ENCODE measurements at regions not wholly inside any gene's neighbourhood (a gene's known extent, or its start where the extent isn't known, plus 50 kb on each side); places are given as distances from the start of the nearest gene placed in this dataset.
A peak's percentile ranks its signal among the peaks of the same experiment; 100 is the strongest.

DNA sequence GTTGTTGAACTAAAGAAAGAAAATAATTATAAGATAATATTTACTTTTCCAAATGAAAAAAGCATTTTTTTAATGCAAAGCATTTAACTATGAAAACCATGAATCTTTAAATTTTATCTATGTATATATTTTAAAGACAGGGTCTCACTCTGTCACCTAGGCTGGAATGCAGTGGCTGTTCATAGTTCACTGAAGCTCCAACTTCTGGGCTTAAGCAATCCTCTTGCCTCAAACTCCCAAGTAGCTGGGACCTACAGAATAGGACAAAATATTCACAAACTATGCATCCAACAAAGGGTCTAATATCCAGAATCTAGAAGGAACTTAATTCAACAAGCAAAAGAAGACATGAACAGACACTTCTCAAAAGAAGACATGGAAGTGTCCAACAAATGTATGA, 55.9 kb upstream of the ALB start:
- Histone ChIP-seq H3K9me3 (no peaks in the 10 kb centered on the region), H3K4me1 (no peaks in the 10 kb centered on the region), H3K27me3 (no peaks in the 10 kb centered on the region), H3K36me3 (no peaks in the 10 kb centered on the region), H3K27ac (no peak overlapping the region), H3K4me3 (no peak overlapping the region)
- TF ChIP-seq, protein P1, sequence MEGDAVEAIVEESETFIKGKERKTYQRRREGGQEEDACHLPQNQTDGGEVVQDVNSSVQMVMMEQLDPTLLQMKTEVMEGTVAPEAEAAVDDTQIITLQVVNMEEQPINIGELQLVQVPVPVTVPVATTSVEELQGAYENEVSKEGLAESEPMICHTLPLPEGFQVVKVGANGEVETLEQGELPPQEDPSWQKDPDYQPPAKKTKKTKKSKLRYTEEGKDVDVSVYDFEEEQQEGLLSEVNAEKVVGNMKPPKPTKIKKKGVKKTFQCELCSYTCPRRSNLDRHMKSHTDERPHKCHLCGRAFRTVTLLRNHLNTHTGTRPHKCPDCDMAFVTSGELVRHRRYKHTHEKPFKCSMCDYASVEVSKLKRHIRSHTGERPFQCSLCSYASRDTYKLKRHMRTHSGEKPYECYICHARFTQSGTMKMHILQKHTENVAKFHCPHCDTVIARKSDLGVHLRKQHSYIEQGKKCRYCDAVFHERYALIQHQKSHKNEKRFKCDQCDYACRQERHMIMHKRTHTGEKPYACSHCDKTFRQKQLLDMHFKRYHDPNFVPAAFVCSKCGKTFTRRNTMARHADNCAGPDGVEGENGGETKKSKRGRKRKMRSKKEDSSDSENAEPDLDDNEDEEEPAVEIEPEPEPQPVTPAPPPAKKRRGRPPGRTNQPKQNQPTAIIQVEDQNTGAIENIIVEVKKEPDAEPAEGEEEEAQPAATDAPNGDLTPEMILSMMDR (IDR thresholded peaks at IDR 0.05), result no peak
- intact Hi-C loops (cut with DNase I), result no loop called here
- no peak for DNase-seq (ENCODE audit: low spot score in 2 of 2)

DNA sequence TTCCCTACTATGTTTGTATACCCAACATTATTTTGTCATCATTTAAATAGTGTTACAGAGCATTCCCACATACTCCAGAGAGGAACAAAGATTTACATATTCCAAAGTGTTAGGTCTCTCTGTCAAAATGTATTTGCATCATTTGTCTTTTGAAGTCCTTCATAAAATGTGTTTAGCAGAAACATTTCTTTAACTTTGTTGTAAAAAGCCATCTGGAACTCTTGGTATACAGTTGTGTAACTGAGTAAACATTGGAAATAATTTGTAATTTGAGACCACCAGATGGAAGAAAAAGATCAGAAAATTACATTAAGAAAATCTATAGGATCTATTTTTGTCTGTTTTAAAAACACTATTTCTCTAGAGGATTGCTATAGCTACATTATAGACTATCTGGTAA, 56.6 kb upstream of the ALB start:
- DNase-seq (ENCODE audit: low spot score in 2 of 2), result no peak
- Histone ChIP-seq H3K4me3 (no peak overlapping the region), H3K4me1 (no peaks in the 10 kb centered on the region), H3K9me3 (no peaks in the 10 kb centered on the region), H3K36me3 (no peaks in the 10 kb centered on the region), H3K27ac (no peak overlapping the region), H3K27me3 (no peaks in the 10 kb centered on the region)
- TF ChIP-seq, protein P1 (IDR thresholded peaks at IDR 0.05), result no peak
- intact Hi-C loops (cut with DNase I), result no loop called here

DNA sequence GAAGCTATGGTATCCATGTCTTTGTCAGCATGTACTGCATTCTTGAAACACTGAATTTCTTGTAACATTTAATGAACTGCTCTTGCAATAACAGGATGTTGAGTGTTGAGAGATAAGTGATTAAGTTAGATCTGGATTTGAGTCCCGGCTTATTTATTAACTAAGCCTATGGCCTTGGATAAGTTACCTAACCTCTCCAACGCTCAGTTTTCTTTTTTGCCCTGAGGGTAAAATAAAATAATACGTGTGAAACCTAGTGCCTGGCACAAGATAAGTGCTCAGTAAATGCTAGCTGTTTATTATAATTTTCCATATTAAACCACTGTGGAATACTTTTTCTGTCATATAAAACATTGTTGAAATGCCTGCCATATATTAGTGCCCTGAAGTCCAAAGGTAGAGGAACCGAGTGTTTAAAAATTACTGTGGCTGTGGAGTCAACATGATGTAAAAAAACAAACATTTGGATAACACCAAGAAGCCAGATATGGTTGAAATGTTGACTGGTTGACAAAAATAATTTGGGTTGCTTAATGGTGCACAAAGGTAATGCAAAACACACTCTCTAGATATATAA, 58.6 kb upstream of the ALB start:
- no peak for DNase-seq (ENCODE audit: low spot score in 2 of 2)
- Histone ChIP-seq H3K4me3 (no peak overlapping the region), H3K9me3 (no peaks in the 10 kb centered on the region), H3K4me1 (no peaks in the 10 kb centered on the region), H3K36me3 (no peaks in the 10 kb centered on the region), H3K27me3 (no peaks in the 10 kb centered on the region), H3K27ac (no peak overlapping the region)
- intact Hi-C loops (cut with DNase I), result no loop called here
- TF ChIP-seq, protein P1 (IDR thresholded peaks at IDR 0.05), result no peak

DNA sequence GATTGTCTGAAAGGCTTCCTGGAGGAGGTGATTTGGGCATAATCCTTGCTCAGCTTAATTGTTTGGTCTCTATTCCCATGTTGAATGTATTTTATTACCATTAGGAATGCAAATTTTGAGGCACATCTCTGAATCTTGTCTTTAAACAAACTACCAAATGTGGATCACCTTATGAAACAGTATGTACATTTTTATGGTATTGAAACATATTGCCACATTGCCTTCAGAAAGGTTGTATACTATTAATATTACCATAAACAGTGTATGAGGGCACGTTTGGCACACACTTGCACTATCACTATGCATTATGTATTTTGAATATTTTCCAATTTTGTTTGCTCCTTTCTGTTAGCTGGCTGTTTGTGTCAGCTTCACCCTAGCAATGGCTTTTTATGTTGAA, 60.0 kb upstream of the ALB start:
- no peak for DNase-seq (ENCODE audit: low spot score in 2 of 2)
- H3K27me3 ChIP-seq, result no peaks in the 10 kb centered on the region

DNA sequence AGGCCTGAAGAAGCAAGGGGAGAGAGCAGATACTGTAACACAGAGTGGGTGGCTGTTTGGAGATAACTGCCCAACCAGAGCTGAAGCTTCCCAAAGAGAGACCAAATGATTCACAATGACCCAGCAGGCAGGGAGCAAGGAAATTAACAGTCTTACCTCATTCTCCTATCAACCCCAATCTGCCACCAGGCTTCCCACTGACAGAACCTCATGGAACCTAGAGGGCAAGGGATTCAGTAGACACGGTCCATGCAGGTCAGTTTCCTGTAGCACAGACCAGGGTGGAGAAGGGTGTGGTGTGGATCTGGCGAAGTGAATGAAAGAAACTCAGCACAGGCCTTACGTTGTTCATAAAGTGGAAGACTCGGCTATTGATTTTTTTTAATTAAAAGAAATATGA, 60.7 kb upstream of the ALB start:
- intact Hi-C loops (cut with DNase I), result loop anchor here (5.0 kb wide), 1 partner anchor 309 kb away; no protein-coding TSS in a partner anchor
- no peak for DNase-seq (ENCODE audit: low spot score in 2 of 2)
- Histone ChIP-seq H3K36me3 (no peaks in the 10 kb centered on the region), H3K27ac (no peak overlapping the region), H3K4me3 (no peak overlapping the region), H3K27me3 (no peaks in the 10 kb centered on the region), H3K9me3 (no peaks in the 10 kb centered on the region), H3K4me1 (no peaks in the 10 kb centered on the region)
- TF ChIP-seq, protein P1 (IDR thresholded peaks at IDR 0.05), result no peak

More for the DNA sequence above, 60.0 kb upstream of the ALB start:
- H3K27ac ChIP-seq, result no peak overlapping the region
- H3K4me3 ChIP-seq, result no peak overlapping the region
- intact Hi-C loops (cut with DNase I), result loop anchor here (5.0 kb wide), 1 partner anchor 308 kb away; no protein-coding TSS in a partner anchor
- no peaks in the 10 kb centered on the region for H3K9me3 ChIP-seq
- TF ChIP-seq, protein P1 (IDR thresholded peaks at IDR 0.05), result no peak
- H3K36me3 ChIP-seq, result no peaks in the 10 kb centered on the region
- H3K4me1 ChIP-seq, result no peaks in the 10 kb centered on the region

DNA sequence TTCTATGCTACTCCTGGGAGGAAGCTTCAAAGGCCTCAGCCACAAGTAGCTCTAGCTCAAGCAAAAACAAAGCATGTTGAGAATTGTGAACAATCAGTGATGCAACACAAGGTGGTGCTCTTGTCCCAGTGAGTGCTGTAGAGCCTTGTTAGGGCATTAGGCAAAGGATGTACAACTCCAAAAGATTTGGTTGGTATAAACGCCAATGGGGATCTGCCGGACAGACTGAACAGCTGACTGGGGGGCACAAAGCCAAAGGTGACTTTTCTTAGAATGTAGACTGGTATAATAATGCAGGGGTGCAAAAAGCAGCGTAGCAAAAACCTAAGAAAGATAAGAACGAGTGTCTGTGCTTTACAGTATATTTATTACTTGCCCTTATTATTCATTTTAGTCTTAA, 62.6 kb upstream of the ALB start:
- no peak for DNase-seq (ENCODE audit: low spot score in 2 of 2)
- Histone ChIP-seq H3K27me3 (no peaks in the 10 kb centered on the region), H3K4me3 (no peak overlapping the region), H3K27ac (no peak overlapping the region), H3K36me3 (no peaks in the 10 kb centered on the region), H3K9me3 (no peaks in the 10 kb centered on the region), H3K4me1 (no peaks in the 10 kb centered on the region)
- intact Hi-C loops (cut with DNase I), result loop anchor here (5.0 kb wide), 1 partner anchor 311 kb away; no protein-coding TSS in a partner anchor
- TF ChIP-seq, protein P1 (IDR thresholded peaks at IDR 0.05), result peak in 2 of 3 experiments; percentile 13 to 41
